ENCODE measurements at regions not wholly inside any gene's neighbourhood (a gene's known extent, or its start where the extent isn't known, plus 50 kb on each side); places are given as distances from the start of the nearest gene placed in this dataset.

DNA sequence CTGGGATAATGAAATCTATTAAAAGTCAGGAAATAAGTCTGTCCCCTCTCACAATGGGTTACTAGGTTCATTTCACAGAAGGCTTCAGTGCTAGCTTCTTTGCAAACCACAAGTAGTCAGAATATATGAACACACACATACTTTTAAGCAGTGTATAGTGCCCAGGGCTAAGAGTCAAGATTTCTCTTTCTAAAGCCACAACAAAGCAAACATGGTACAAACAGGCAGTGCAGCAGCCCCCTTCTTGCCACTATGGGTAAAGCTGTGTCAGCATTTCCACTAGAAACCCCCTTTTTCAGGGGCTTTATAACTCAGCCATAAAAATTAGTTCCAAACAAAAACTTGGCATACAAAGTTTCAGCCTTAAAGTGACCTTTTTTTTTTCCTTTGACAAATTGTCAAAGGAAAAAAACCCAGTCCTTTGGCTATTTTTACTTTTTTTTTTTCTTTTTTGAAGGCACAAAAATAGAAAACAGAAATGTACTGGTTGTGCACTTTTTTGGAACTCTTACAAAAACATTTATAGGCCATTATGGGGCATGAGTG lies 315.4 kb downstream of the LMO4 start:
- no peak overlapping the region for H3K27ac ChIP-seq (ENCODE audit: low read depth in 2 of 2, low read length in 1 of 2)
- H3K9me3 ChIP-seq (ENCODE audit: control insufficient read depth in 2 of 2, insufficient read depth in 1 of 2, low read depth in 1 of 2, low read length in 1 of 2): no peaks in the 10 kb centered on the region
- no peak overlapping the region for H3K4me3 ChIP-seq (ENCODE audit: low read depth in 1 of 2, low read length in 2 of 2)
- H3K4me1 ChIP-seq (ENCODE audit: control insufficient read depth in 2 of 2, insufficient read depth in 2 of 2, low read length in 1 of 2): no peaks in the 10 kb centered on the region
- H3K36me3 ChIP-seq (ENCODE audit: control insufficient read depth in 2 of 2, insufficient read depth in 2 of 2, low read length in 1 of 2): no peaks in the 10 kb centered on the region
- no peaks in the 10 kb centered on the region for H3K27me3 ChIP-seq (ENCODE audit: control insufficient read depth in 1 of 2, insufficient read depth in 2 of 2, low read length in 2 of 2)

DNA sequence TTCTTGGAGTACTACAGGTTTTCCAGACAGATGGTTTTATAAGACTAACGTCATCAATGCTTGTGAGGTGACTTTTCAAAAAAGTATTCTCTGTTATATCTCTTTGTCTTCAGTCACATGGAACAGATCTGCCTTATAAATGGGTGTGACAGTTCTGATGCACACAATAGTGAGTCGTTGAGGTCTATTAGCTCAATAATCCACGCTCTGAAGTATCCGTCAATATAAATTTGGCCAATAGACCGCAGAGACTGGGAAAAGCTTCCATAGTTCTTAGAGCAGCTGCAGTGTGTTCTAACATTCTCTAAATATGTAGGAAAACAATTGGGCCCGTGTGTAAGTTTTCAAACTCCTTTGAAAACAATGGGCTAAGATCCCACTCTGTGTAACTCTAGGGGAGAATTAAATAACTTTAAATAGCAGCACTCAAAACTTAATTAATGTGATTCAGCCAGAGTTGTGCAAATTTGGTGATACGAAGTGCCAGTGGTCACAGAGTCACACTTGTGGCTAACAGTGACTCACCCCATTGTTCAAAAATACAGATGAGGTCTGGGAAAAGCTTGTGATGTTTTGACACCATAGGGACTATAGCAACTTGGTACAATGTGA lies 316.0 kb downstream of the LMO4 start:
- H3K4me1 ChIP-seq (ENCODE audit: control insufficient read depth in 2 of 2, insufficient read depth in 2 of 2, low read length in 1 of 2): no peaks in the 10 kb centered on the region
- 45 to 60% methylated on average over 7 of the region's 7 CpGs for WGBS, 2 donors
- H3K4me3 ChIP-seq (ENCODE audit: low read depth in 1 of 2, low read length in 2 of 2): no peak overlapping the region
- no peak overlapping the region for H3K27ac ChIP-seq (ENCODE audit: low read depth in 2 of 2, low read length in 1 of 2)
- H3K27me3 ChIP-seq (ENCODE audit: control insufficient read depth in 1 of 2, insufficient read depth in 2 of 2, low read length in 2 of 2): no peaks in the 10 kb centered on the region
- no peaks in the 10 kb centered on the region for H3K9me3 ChIP-seq (ENCODE audit: control insufficient read depth in 2 of 2, insufficient read depth in 1 of 2, low read depth in 1 of 2, low read length in 1 of 2)
- H3K36me3 ChIP-seq (ENCODE audit: control insufficient read depth in 2 of 2, insufficient read depth in 2 of 2, low read length in 1 of 2): no peaks in the 10 kb centered on the region

DNA sequence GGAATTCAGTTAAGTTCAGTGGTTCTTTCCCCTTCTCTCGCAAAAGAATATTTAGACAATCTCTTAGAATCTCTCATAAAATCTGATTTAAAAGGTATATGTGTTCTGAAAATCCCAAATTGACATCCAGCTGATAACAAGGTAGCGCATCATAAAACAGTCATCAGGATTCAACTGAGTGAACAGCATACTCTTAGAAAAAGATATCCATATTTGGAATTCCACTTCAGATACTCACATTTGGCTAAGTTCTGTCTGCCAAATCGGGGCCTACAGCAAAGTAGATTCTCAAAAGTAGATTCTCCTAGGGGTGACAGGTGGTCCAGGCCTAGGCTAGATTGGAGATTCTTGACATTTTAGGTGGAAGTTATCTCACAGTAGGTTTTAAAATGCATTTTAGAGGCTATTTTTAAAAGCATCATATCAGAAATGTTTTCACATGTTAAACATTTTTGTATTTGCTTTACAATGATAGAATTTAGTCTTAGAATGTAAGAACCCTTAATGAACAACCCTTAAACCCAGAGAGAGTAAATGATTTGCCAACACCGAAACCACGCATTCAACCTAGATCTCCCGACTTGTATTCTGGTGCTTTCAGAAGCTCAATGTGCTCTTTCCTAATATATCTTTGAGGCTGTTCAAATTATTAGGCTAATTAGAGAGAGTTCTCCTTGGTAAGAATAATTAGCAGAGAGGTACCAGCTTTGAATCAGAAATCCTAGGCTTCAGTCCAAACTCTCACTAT lies 318.9 kb downstream of the LMO4 start:
- H3K4me1 ChIP-seq (ENCODE audit: control insufficient read depth in 2 of 2, insufficient read depth in 2 of 2, low read length in 1 of 2): no peaks in the 10 kb centered on the region
- H3K9me3 ChIP-seq (ENCODE audit: control insufficient read depth in 2 of 2, insufficient read depth in 1 of 2, low read depth in 1 of 2, low read length in 1 of 2): no peaks in the 10 kb centered on the region
- WGBS, 2 donors: 96% methylated on average over 6 of the region's 6 CpGs
- no peaks in the 10 kb centered on the region for H3K36me3 ChIP-seq (ENCODE audit: control insufficient read depth in 2 of 2, insufficient read depth in 2 of 2, low read length in 1 of 2)
- H3K27me3 ChIP-seq (ENCODE audit: control insufficient read depth in 1 of 2, insufficient read depth in 2 of 2, low read length in 2 of 2): no peaks in the 10 kb centered on the region
- H3K27ac ChIP-seq (ENCODE audit: low read depth in 2 of 2, low read length in 1 of 2): no peak overlapping the region
- no peak overlapping the region for H3K4me3 ChIP-seq (ENCODE audit: low read depth in 1 of 2, low read length in 2 of 2)

DNA sequence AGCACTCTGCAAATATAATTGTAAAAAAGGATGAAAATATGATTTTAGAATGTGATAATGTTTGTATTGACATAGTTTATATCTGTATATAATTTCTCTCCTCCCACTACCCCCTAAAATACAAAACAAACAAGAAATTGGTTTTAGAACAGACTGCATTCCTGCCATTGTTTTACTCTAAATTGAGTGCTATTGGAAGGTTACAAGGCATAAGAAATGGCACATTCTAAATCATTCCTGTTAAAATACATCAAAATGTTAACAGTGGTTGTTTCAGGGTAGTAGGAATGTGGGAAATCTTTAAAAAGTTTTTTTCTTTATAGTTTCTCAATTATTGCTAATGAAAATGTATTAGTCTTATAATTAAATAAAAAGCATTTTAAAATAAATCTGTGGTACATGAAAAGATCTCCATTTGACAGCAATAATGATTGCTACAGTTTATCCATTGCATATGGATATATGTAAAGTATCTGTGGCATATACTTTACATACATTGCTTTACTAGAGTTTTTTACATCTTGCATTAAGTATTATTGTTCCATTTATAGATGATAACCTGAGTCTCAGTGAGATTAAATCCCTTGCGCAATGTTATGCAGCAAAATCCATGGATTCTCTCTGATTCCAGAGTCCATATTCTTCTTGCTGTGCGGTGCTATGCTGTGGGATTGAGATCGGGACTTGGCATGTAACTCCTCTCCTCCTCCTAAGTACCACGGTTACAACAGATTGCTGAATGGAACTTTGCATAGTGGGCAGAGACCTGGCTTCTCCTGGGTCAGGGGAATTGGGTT lies 319.8 kb downstream of the LMO4 start:
- 93 to 96% methylated on average over 4 of the region's 4 CpGs for WGBS, 2 donors
- no peaks in the 10 kb centered on the region for H3K9me3 ChIP-seq (ENCODE audit: control insufficient read depth in 2 of 2, insufficient read depth in 1 of 2, low read depth in 1 of 2, low read length in 1 of 2)
- no peaks in the 10 kb centered on the region for H3K27me3 ChIP-seq (ENCODE audit: control insufficient read depth in 1 of 2, insufficient read depth in 2 of 2, low read length in 2 of 2)
- no peaks in the 10 kb centered on the region for H3K4me1 ChIP-seq (ENCODE audit: control insufficient read depth in 2 of 2, insufficient read depth in 2 of 2, low read length in 1 of 2)
- no peaks in the 10 kb centered on the region for H3K36me3 ChIP-seq (ENCODE audit: control insufficient read depth in 2 of 2, insufficient read depth in 2 of 2, low read length in 1 of 2)
- no peak overlapping the region for H3K4me3 ChIP-seq (ENCODE audit: low read depth in 1 of 2, low read length in 2 of 2)
- no peak overlapping the region for H3K27ac ChIP-seq (ENCODE audit: low read depth in 2 of 2, low read length in 1 of 2)

DNA sequence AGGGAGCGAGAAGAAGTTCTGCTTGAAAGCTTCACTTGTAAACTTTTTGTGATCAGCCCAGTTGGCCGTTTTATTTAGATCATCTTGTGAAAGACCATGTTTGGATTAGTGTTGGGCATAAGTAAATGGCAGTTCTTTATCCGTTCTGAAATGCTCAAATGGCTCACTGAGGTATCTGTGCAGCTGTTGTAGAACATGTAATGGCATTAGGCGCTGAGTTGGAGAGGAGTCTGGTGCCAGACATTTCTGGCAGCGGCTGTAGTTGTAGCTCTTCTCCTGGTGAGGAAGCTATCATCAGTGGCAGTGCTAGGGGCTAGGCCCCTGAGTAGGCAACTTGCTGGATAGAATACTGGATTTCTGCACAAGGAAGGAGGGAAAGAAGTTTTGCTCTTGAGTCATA lies 321.6 kb downstream of the LMO4 start:
- H3K4me3 ChIP-seq (ENCODE audit: low read depth in 1 of 2, low read length in 2 of 2): no peak overlapping the region
- H3K27ac ChIP-seq (ENCODE audit: low read depth in 2 of 2, low read length in 1 of 2): no peak overlapping the region
- H3K4me1 ChIP-seq (ENCODE audit: control insufficient read depth in 2 of 2, insufficient read depth in 2 of 2, low read length in 1 of 2): no peaks in the 10 kb centered on the region
- no peaks in the 10 kb centered on the region for H3K36me3 ChIP-seq (ENCODE audit: control insufficient read depth in 2 of 2, insufficient read depth in 2 of 2, low read length in 1 of 2)
- no peaks in the 10 kb centered on the region for H3K9me3 ChIP-seq (ENCODE audit: control insufficient read depth in 2 of 2, insufficient read depth in 1 of 2, low read depth in 1 of 2, low read length in 1 of 2)
- 86 to 88% methylated on average over 5 of the region's 5 CpGs for WGBS, 2 donors
- no peaks in the 10 kb centered on the region for H3K27me3 ChIP-seq (ENCODE audit: control insufficient read depth in 1 of 2, insufficient read depth in 2 of 2, low read length in 2 of 2)

DNA sequence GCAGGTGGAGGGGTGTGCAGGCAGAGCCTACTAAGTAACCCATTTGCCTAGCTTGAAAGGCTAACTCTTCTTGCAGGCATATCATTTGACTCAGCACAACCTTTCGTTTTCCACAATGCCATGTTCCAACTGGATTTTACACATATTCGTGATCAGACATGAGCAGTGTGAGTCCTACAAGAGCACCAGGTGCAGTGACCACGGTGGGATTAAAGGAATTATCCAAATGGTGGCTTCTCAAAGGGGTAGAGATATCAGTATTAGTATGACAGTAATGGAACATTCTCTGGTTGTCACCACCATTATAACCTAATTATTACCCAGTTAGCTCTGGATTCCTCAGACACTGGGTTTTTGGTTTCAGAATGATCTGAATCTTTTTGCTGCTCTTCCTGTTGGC lies 323.5 kb downstream of the LMO4 start:
- H3K4me3 ChIP-seq (ENCODE audit: low read depth in 1 of 2, low read length in 2 of 2): no peak overlapping the region

DNA sequence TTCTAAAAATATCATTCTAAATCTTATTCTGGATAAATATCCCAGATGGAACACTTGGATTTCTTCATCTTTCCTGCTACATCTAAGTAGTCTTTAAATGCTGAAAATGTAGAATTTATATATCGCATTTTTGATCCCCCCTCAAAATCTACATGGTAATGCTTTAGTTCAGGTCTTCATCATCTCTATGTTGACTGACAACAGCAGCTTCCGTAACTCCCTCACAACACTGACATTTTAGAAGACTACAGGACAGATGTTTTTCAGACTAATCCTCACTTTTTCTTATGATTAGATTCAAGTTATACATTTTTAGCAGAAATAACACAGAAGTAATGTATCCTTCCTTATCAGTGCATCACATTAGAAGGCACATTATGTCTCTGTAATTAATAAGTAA lies 336.5 kb downstream of the LMO4 start:
- Histone ChIP-seq H3K27ac (ENCODE audit: low read depth in 2 of 2, low read length in 1 of 2) (no peak overlapping the region), H3K9me3 (ENCODE audit: control insufficient read depth in 2 of 2, insufficient read depth in 1 of 2, low read depth in 1 of 2, low read length in 1 of 2) (peaks cover 0 to 2% of the 10 kb centered on the region in 2 donors), H3K36me3 (ENCODE audit: control insufficient read depth in 2 of 2, insufficient read depth in 2 of 2, low read length in 1 of 2) (no peaks in the 10 kb centered on the region), H3K4me3 (ENCODE audit: low read depth in 1 of 2, low read length in 2 of 2) (no peak overlapping the region), H3K4me1 (ENCODE audit: control insufficient read depth in 2 of 2, insufficient read depth in 2 of 2, low read length in 1 of 2) (no peaks in the 10 kb centered on the region), H3K27me3 (ENCODE audit: control insufficient read depth in 1 of 2, insufficient read depth in 2 of 2, low read length in 2 of 2) (no peaks in the 10 kb centered on the region)
- WGBS, 2 donors: 98 to 99% methylated on average over 2 of the region's 2 CpGs

More for the DNA sequence above, 323.5 kb downstream of the LMO4 start:
- Histone ChIP-seq H3K9me3 (ENCODE audit: control insufficient read depth in 2 of 2, insufficient read depth in 1 of 2, low read depth in 1 of 2, low read length in 1 of 2) (no peaks in the 10 kb centered on the region), H3K4me1 (ENCODE audit: control insufficient read depth in 2 of 2, insufficient read depth in 2 of 2, low read length in 1 of 2) (no peaks in the 10 kb centered on the region), H3K27me3 (ENCODE audit: control insufficient read depth in 1 of 2, insufficient read depth in 2 of 2, low read length in 2 of 2) (no peaks in the 10 kb centered on the region), H3K27ac (ENCODE audit: low read depth in 2 of 2, low read length in 1 of 2) (no peak overlapping the region), H3K36me3 (ENCODE audit: control insufficient read depth in 2 of 2, insufficient read depth in 2 of 2, low read length in 1 of 2) (no peaks in the 10 kb centered on the region)
- WGBS, 2 donors: 60 to 74% methylated on average over 3 of the region's 3 CpGs

DNA sequence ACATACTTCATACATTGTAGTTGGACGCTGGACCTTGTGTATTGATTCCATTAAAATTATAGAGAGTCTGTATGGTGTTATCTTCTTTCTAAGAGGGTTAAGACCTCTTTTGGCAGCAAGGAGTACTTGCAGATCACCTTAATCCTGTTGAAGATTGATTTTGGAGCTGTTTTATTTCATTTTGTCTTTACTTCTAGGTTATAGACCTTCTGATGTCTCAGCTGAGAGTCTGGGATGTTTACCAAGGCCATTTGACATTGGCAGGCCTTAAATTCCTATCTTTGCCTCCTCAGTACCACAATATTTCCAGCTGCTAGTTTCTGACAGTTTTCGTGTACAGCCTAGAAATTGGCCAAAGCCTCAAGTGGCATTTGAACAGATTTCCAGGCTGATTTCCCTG lies 338.0 kb downstream of the LMO4 start:
- no peak overlapping the region for H3K27ac ChIP-seq (ENCODE audit: low read depth in 2 of 2, low read length in 1 of 2)
- H3K9me3 ChIP-seq (ENCODE audit: control insufficient read depth in 2 of 2, insufficient read depth in 1 of 2, low read depth in 1 of 2, low read length in 1 of 2): no peaks in the 10 kb centered on the region
- 91 to 93% methylated on average over 2 of the region's 2 CpGs for whole genome bisulfite sequencing, 2 donors
- no peak overlapping the region for H3K4me3 ChIP-seq (ENCODE audit: low read depth in 1 of 2, low read length in 2 of 2)
- H3K27me3 ChIP-seq (ENCODE audit: control insufficient read depth in 1 of 2, insufficient read depth in 2 of 2, low read length in 2 of 2): no peaks in the 10 kb centered on the region
- no peaks in the 10 kb centered on the region for H3K4me1 ChIP-seq (ENCODE audit: control insufficient read depth in 2 of 2, insufficient read depth in 2 of 2, low read length in 1 of 2)
- no peaks in the 10 kb centered on the region for H3K36me3 ChIP-seq (ENCODE audit: control insufficient read depth in 2 of 2, insufficient read depth in 2 of 2, low read length in 1 of 2)

DNA sequence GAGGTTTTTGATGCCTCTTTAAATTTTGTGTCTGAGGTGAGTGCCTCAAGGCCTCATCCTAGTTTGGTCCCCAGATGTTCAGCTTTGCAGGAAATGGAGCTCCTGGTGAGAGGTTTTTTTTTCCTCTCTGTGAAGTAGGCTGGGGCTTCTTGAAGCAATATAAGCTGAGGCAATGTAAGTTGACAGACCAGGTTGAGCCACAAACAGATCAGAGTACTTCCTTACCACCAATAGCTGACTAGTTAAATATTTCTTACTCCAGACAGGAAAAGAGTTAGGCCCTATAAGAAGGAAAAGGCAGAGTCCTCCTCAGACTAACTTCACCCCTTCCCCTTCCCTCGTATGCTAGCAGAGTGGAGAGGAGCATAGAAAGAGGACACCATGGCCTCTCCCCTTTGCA lies 341.0 kb downstream of the LMO4 start:
- Histone ChIP-seq H3K4me1 (ENCODE audit: control insufficient read depth in 2 of 2, insufficient read depth in 2 of 2, low read length in 1 of 2) (no peaks in the 10 kb centered on the region), H3K27ac (ENCODE audit: low read depth in 2 of 2, low read length in 1 of 2) (no peak overlapping the region), H3K27me3 (ENCODE audit: control insufficient read depth in 1 of 2, insufficient read depth in 2 of 2, low read length in 2 of 2) (no peaks in the 10 kb centered on the region), H3K4me3 (ENCODE audit: low read depth in 1 of 2, low read length in 2 of 2) (no peak overlapping the region), H3K9me3 (ENCODE audit: control insufficient read depth in 2 of 2, insufficient read depth in 1 of 2, low read depth in 1 of 2, low read length in 1 of 2) (no peaks in the 10 kb centered on the region), H3K36me3 (ENCODE audit: control insufficient read depth in 2 of 2, insufficient read depth in 2 of 2, low read length in 1 of 2) (no peaks in the 10 kb centered on the region)
- WGBS, 2 donors: 89 to 100% methylated on average over 1 of the region's 1 CpG

All from esophagus (tissue), 2 donors.